Heart left ventricle (tissue), 16 donors: ENCODE measurements at regions not wholly inside any gene's neighbourhood (a gene's known extent, or its start where the extent isn't known, plus 50 kb on each side); places are given as distances from the start of the nearest gene placed in this dataset.
"Not testable (repeated sequence)": the region's sequence is repeated elsewhere in the genome, so short reads cannot be mapped to it uniquely, and the experiment has no call there.

Source experiments
- ATAC-seq, 4 donors: fragments of 200-7000 bp; cut with Tn5 transposase; one replicate each; pipeline ENCODE4 v1.9.1; 2020 to 2022; ENCODE audit warnings: moderate library complexity in 4 of 4, mild to moderate bottlenecking in 3 of 4, moderate number of reproducible peaks in 1 of 4
- DNase-seq, 5 donors: peaks; one replicate each; pipeline ENCODE4 v3.0.0-alpha.2; 2020
- H3K27ac ChIP-seq, 12 donors: fragments of 200-600 bp; sonication (generic) in 4 of 12; one replicate each; pipeline versions ENCODE4 v1.5.0 to v1.8.0; 2016 to 2022; ENCODE audit warnings: mild to moderate bottlenecking in 2 of 12
- H3K27me3 ChIP-seq, 9 donors: fragments of 200-600 bp; sonication (generic) in 2 of 9; one replicate each; pipeline versions ENCODE4 v1.5.1 to v1.8.0; 2016 to 2022; ENCODE audit warnings: mild to moderate bottlenecking in 3 of 9
- H3K36me3 ChIP-seq, 9 donors: fragments of 200-600 bp; sonication (generic) in 2 of 9; one replicate each; pipeline versions ENCODE4 v1.5.0 to v1.8.0; 2018 to 2022; ENCODE audit warnings: mild to moderate bottlenecking in 2 of 9
- H3K4me1 ChIP-seq, 12 donors: fragments of 200-600 bp; sonication (generic) in 4 of 12; one replicate each; pipeline versions ENCODE4 v1.5.0 to v1.8.0; 2016 to 2022; ENCODE audit warnings: mild to moderate bottlenecking in 3 of 12
- H3K4me3 ChIP-seq, 12 donors: fragments of 200-600 bp; sonication (generic) in 4 of 12; one replicate each; pipeline versions ENCODE4 v1.5.0 to v1.8.0; 2017 to 2022; ENCODE audit warnings: mild to moderate bottlenecking in 9 of 12, moderate library complexity in 4 of 12
- H3K9me3 ChIP-seq, 12 donors: fragments of 200-600 bp; sonication (generic) in 4 of 12; one replicate each; pipeline versions ENCODE4 v1.5.0 to v1.8.0; 2016 to 2022; ENCODE audit warnings: mild to moderate bottlenecking in 1 of 12
- WGBS, 4 donors: extraction: QIAGEN DNeasy Blood & Tissue Kit in 2 of 4; methylation state at CpG; one replicate each; pipeline versions ENCODE4 v1.1.5 to v1.1.7; 2013 to 2018; 5-methylcytosine and 5-hydroxymethylcytosine counted together
- intact Hi-C, 10 donors: fragments of 100-400 bp; cut with DNase I; formaldehyde crosslinking; loops; one replicate each; pipeline versions ENCODE4 v1.11.1 to v1.14.2; 2022
- donor health status: ischemic (EF 13 %, LVEDD 7.1; RV severe dilation, severe dysfunction).
- donor health status: healthy with polysubstance abuse.
- donor health status: DM: no; HTN: yes; CAD: no.
- donor health status: DM: no; HTN: no; CAD: no.
- donor health status: ischemic (EF 25% LVEDD 6.9; RV normal size, moderate dysfunction).
- donor health status: ischemic (EF 25% LVEDD 5.7; RV mildly dilated, moderate dysfunction).
- donor health status: healthy.
- donor health status: DM: yes; HTN: yes; CAD: no.
- donor health status: ischemic (EF 35%, LVEDD 5.7; RV mildly dilated, moderate dysfunction).
- donor health status: nonischemic (EF 11% LVEDD 7.7; RV severe dilation, severe dysfunction).
- donor health status: DM: yes; HTN: yes; CAD: no.
- donor health status: PGD.
- donor health status: ischemic (EF 29% LVEDD 5.4; RV normal size, mild dysfunction).
- donor health status: nonischemic (EF 23%, LVEDD 6.1; RV moderate dilation, normal function).

DNA sequence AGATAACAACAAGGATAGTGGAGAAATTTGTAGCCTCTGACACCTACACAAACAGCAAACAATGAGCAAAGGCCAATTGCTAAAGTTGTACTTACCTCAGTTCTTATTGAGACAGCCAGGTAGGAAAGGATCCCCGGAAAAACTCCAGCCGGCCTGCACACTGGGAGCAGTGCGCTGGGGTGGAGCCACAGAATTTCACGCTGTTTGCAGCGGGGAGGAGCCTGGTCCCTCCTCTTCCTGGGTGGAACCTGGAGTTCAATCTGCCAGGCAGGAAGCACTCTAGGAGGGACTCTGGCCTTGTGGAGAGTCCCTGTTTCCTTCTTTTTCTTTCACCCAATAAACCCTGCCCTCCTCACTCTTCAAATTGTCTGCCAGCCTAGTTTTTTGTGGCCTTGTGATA lies 382.6 kb upstream of the TGIF2LX start:
- H3K36me3 ChIP-seq, H3K27me3 ChIP-seq, H3K27ac ChIP-seq, ATAC-seq, intact Hi-C loops, H3K4me1 ChIP-seq, DNase-seq, H3K4me3 ChIP-seq, H3K9me3 ChIP-seq: not testable (repeated sequence)
- 67 to 91% (median 79%) methylated on average over 5 of the region's 5 CpGs for WGBS, 4 donors

DNA sequence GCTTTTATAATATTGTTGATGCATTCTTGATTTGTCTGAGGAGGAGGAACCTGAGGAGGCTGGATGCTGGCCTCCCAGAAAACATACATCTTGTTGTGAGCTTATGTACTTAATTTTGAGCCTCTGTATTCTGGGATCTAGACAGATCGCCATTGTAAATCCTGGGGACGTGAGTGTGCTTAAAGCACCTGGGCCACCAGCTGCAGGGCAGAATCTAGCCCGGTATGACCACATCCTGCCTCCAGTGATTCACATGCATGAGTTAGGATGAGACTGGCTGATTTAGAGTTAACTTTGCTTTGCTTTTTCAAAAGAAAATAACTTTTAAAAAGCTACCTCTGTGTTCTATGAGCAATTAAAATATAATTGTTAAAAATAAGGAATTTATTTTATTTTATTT lies 364.6 kb upstream of the TGIF2LX start:
- H3K27ac ChIP-seq, ATAC-seq, H3K27me3 ChIP-seq, H3K9me3 ChIP-seq, DNase-seq, H3K4me1 ChIP-seq, intact Hi-C loops, H3K4me3 ChIP-seq, H3K36me3 ChIP-seq: not testable (repeated sequence)
- 66 to 80% (median 72%) methylated on average over 3 of the region's 3 CpGs for WGBS, 4 donors

DNA sequence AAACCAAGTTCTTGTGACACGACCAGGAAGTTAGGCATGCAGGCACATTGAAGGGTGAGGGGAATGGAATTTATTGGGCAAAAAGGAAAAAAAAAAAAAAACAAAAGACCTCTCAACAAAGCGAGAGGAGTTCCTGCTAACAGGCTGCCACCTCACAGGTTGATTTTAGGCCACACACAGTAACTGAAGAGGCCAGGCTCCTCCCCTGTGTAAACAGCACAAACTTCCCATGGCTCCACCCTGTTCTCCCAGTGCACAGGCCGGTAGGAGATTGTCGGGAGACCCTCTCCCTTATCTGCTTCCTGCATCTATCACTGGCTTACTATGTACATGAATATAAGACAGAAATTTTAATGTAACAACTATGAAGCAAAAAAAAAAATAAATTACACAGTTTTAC lies 359.6 kb upstream of the TGIF2LX start:
- H3K27ac ChIP-seq, intact Hi-C loops, ATAC-seq, H3K36me3 ChIP-seq, DNase-seq, H3K27me3 ChIP-seq, H3K9me3 ChIP-seq, H3K4me1 ChIP-seq, H3K4me3 ChIP-seq: not testable (repeated sequence)
- WGBS, 4 donors = 52 to 67% (median 56%) methylated on average over 3 to 4 of the region's 4 CpGs

DNA sequence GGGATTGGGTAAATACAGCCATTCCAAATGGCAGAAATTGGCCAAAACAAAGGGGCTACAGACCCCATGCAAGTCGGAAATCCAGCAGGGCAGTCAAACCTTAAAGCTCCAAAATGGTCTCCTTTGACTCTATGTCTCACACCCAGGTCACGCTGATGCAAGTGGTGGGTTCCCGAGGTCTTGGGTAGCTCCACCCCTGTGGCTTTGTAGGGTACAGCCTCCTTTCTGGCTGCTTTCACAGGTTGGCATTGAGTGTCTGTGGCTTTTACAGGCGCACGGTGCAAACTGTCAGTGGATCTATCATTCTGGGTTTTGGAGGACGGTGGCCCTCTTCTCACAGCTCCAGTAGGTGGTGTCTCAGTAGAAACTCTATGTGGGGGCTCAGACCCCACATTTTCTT lies 358.6 kb upstream of the TGIF2LX start:
- H3K4me1 ChIP-seq, H3K27me3 ChIP-seq, H3K27ac ChIP-seq, intact Hi-C loops, DNase-seq, H3K4me3 ChIP-seq, H3K36me3 ChIP-seq, ATAC-seq, H3K9me3 ChIP-seq: not testable (repeated sequence)
- 67 to 86% (median 78%) methylated on average over 1 to 6 of the region's 6 CpGs for WGBS, 4 donors

DNA sequence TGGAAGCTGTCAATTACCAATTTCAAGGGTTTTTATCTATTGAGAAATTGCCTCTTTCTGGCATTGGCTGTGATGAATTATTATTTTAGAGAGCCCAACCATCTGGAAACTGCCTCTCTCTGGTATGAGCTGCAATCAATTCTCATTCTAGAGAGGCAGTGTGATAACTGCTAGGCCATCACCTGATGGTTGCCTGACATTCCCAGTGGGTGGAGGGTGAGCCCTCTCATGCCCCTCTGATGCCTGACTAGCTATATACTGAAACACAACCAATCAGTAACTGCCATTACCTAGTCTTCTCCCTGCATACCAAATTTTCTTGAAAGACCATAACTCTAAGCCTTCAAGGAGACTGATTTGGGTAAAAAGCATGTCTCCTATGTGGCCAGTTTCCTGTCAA lies 353.9 kb upstream of the TGIF2LX start:
- H3K27me3 ChIP-seq, H3K4me1 ChIP-seq, H3K36me3 ChIP-seq, H3K4me3 ChIP-seq, ATAC-seq, H3K27ac ChIP-seq, DNase-seq, intact Hi-C loops, H3K9me3 ChIP-seq: not testable (repeated sequence)

DNA sequence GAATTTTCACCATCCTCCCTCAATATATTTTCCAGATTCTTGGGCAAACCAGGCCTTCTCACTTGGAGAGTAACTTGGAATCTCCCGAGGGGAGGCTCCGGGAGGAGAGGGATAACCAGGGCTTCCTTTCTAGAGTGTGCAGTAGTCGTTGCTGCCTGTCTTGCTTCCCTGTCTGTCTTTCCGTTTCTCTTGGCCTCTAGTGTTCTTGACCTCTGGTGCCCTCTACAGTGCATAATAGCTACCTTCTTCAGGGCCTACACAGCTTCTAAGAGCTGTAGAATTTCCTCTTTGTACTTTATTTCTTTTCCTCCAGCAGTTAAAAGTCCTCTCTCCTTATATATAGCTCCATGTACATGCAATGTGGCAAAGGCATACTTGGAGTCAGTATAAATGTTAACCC lies 339.8 kb upstream of the TGIF2LX start:
- H3K9me3 ChIP-seq, H3K36me3 ChIP-seq, H3K4me3 ChIP-seq, H3K27me3 ChIP-seq, H3K4me1 ChIP-seq, intact Hi-C loops, H3K27ac ChIP-seq, DNase-seq, ATAC-seq: not testable (repeated sequence)
- 61 to 70% (median 62%) methylated on average over 4 of the region's 4 CpGs for WGBS, 4 donors

DNA sequence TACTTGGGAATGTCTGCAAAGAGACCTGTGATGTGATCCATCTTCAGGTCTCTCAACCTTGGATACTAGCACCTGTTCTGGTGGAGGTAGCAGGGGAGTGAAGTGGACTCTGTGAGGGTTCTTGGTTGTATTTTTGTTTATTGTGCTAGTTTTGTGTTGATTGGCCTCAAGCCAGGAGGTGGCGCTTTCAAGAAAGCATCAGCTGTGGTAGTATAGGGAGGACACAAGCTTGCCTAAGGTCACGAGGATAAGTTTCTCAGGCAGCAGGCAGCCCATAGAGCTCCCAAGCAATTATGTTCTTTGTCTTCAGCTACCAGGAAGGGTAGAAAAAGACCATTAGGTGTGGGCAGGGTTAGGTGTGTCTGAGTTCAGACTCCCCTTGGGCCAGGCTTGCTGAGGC lies 289.9 kb upstream of the TGIF2LX start:
- DNase-seq = peak in 1 of 5 donors; percentile 8
- H3K4me1 ChIP-seq, ATAC-seq, H3K9me3 ChIP-seq, H3K27ac ChIP-seq, H3K27me3 ChIP-seq, H3K4me3 ChIP-seq, intact Hi-C loops, H3K36me3 ChIP-seq: not testable (repeated sequence)
- 53 to 82% (median 70%) methylated on average over 2 of the region's 2 CpGs for WGBS, 4 donors

DNA sequence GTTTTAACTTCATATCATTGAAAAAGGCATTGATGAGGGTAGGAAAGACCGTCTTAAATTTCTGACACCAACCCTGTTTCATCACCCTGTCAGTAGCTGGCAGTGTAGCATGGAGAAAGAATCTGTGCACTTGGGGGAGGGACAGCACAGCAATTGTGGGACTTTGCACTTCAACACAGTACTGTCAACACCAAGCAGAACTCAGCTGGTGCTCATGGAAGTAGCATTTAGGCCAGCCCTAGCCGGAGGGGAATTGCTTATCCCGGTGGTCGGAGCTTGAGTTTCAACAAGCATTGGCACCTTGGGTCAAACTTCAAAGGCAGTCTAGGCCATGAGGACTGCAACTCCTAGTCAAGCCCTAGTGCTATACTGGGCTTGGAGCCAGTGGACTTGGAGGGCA lies 285.8 kb upstream of the TGIF2LX start:
- H3K27ac ChIP-seq, ATAC-seq, H3K9me3 ChIP-seq, DNase-seq, H3K4me1 ChIP-seq, H3K36me3 ChIP-seq, H3K4me3 ChIP-seq, H3K27me3 ChIP-seq, intact Hi-C loops: not testable (repeated sequence)
- 37 to 54% (median 45%) methylated on average over 2 to 4 of the region's 4 CpGs for WGBS, 4 donors

DNA sequence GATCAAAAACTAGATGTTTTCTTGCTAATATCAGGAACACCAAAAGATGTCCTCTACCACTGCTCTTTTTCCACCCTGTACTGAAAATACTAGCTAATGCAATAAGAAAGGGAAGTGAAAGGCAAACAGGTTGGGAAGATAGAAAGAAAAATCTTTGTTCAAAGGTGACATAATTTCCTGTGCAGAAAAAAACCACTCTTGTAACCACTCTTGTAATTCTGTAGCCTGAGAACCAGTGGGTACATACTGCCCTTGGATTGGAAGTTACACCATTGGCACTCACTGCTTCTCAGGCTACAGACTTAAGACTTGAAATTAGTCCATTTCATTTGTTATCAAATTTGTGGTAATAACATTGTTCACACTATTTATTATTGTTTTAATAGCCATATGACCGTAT lies 263.0 kb upstream of the TGIF2LX start:
- H3K27me3 ChIP-seq, H3K4me3 ChIP-seq, H3K9me3 ChIP-seq, ATAC-seq, H3K36me3 ChIP-seq, H3K27ac ChIP-seq, DNase-seq, H3K4me1 ChIP-seq, intact Hi-C loops: not testable (repeated sequence)
- 90 to 100% (median 93%) methylated on average over 1 of the region's 1 CpG; no CpG with 5 or more reads in 1 of the 4 donors for WGBS, 4 donors

DNA sequence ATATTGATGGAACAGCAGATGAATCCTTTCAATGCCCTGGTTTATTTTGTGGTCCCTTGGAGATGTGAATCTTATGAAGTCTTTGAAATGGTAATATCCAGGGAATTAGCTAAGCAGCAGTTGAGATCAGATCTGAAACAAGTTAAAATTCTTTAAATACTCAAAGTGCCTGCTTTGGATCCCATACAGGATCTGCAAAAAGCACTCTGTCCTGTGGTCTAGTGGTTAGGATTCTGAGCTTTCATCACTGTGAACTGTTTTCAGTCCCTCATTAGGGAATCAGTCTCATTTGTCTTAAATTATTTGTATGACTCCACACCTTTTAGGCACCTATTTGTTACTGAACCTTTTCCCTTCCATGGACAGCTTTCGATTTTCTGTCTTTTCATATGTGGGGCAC lies 215.2 kb upstream of the TGIF2LX start:
- H3K4me1 ChIP-seq, H3K4me3 ChIP-seq, H3K27me3 ChIP-seq, ATAC-seq, intact Hi-C loops, H3K9me3 ChIP-seq, DNase-seq, H3K36me3 ChIP-seq, H3K27ac ChIP-seq: not testable (repeated sequence)
- no CpG with 5 or more reads among the region's 1 CpG for WGBS, 4 donors

DNA sequence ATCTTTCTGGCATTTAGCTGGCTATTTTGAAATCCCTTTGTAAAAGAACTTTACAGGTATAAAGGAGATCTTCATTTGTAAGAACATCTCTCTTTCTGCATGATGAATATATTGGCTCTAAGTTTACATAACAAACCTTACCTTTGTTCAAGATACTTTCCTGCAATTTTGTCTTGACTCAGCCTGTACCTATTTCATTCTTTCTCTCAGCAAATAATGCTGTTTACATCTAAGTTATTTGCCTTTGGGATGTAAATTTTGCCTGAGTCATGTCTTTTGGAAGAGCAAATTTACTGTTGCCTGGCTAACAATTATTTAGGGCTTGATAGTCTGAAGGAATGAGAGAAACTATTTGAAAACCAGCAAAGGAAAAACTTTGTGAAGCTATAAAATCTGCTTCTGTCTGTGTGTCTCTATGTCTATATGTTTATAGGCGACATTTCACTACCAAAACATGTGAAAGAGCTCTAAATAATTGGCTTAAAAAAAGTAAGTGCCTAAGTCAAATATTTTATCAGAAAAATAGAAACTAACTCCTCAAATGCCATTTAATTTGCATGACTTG lies 214.3 kb upstream of the TGIF2LX start:
- intact Hi-C loops, H3K36me3 ChIP-seq, H3K4me3 ChIP-seq, H3K9me3 ChIP-seq, H3K27me3 ChIP-seq, ATAC-seq, DNase-seq, H3K27ac ChIP-seq, H3K4me1 ChIP-seq: not testable (repeated sequence)
- 0 to 33% (median 10%) methylated on average over 1 of the region's 1 CpG for WGBS, 4 donors

DNA sequence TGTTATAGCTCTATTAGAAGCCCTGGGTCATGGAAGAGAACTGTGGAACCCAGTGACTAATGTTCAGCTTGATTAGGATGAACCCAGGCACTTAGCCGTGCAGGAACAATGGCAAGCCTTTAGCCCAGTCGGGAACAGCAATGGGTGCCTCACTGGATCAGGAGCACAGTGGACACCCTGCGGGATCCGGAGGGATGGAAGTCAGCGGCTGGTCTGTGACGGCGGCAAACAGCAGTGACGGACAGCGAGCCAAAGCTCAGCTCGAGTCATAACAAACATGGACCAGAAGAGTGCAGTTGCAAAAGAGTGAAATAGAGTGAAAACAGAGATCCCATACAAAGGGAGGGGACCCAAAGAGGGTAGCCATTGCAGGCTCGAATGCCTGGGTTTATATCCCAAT lies 187.3 kb upstream of the TGIF2LX start:
- H3K27ac ChIP-seq, ATAC-seq, H3K4me1 ChIP-seq, intact Hi-C loops, H3K36me3 ChIP-seq, H3K4me3 ChIP-seq, DNase-seq, H3K27me3 ChIP-seq, H3K9me3 ChIP-seq: not testable (repeated sequence)
- 85 to 93% (median 90%) methylated on average over 11 of the region's 11 CpGs for WGBS, 4 donors
